Gastrocnemius medialis (tissue), 4 donors: ENCODE measurements at regions not wholly inside any gene's neighbourhood (a gene's known extent, or its start where the extent isn't known, plus 50 kb on each side); places are given as distances from the start of the nearest gene placed in this dataset.

Experiments used
- ATAC-seq, 2 donors: fragments of 150-250 bp; one replicate each; pipeline ENCODE4 v1.9.1; 2016
- DNase-seq, 2 donors: peaks; one replicate each; pipeline ENCODE4 v3.0.0-alpha.2; 2019
- H3K27ac ChIP-seq, 4 donors: fragments of 200-600 bp; sonication (generic); 1 replicate in 1 of 4; 2 replicates in 3 of 4; pipeline ENCODE4 v1.5.1; 2016 to 2018; ENCODE audit warnings: mild to moderate bottlenecking in 2 of 4, moderate library complexity in 1 of 4
- H3K27me3 ChIP-seq, 3 donors: fragments of 200-600 bp; sonication (generic) in 2 of 3; 1 replicate in 1 of 3; 2 replicates in 2 of 3; pipeline versions ENCODE4 v1.5.1 to v1.6.0; 2016 to 2019; ENCODE audit warnings: mild to moderate bottlenecking in 1 of 3, moderate library complexity in 1 of 3
- H3K36me3 ChIP-seq, 2 donors: fragments of 200-600 bp; sonication (generic) in 1 of 2; one replicate each; pipeline ENCODE4 v1.5.1; 2017 to 2018
- H3K4me1 ChIP-seq, 2 donors: fragments of 200-600 bp; sonication (generic) in 1 of 2; one replicate each; pipeline ENCODE4 v1.5.1; 2016 to 2017; ENCODE audit warnings: mild to moderate bottlenecking in 2 of 2
- H3K4me3 ChIP-seq, 4 donors: fragments of 200-600 bp; sonication (generic) in 3 of 4; 1 replicate in 1 of 4; 2 replicates in 3 of 4; pipeline ENCODE4 v1.5.1; 2016 to 2019; ENCODE audit warnings: mild to moderate bottlenecking in 2 of 4
- H3K9me3 ChIP-seq, 3 donors: fragments of 200-600 bp; sonication (generic) in 2 of 3; 1 replicate in 1 of 3; 2 replicates in 2 of 3; pipeline ENCODE4 v1.5.1; 2016 to 2019
- POLR2A ChIP-seq, 2 donors: fragments of 450-650 bp; IDR thresholded peaks; one replicate each; pipeline ENCODE4 v1.6.1; 2017; ENCODE audit warnings: antibody characterized with exemption in 2 of 2, mild to moderate bottlenecking in 2 of 2, moderate library complexity in 2 of 2
- in situ Hi-C, 4 donors: fragments of 200-750 bp; cut with MboI; loops; one replicate each; pipeline versions ENCODE4 v1.15.0 to v1.8.0; 2017; ENCODE audit warnings: low sequenced_read_pairs in 4 of 4
- intact Hi-C: fragments of 100-400 bp; cut with DNase I; formaldehyde crosslinking; loops from one replicate; pipeline ENCODE4 v1.15.1; 2023; ENCODE audit warnings: low total_unique reads
- TF ChIP-seq, protein P1 (sequence below), 5 experiments: fragments of 450-650 bp in 3 of 5; fragments of 200-600 bp in 2 of 5; sonication (generic) in 2 of 5; IDR thresholded peaks in 4 of 5; conservative IDR thresholded peaks in 1 of 5; 1 replicate in 4 of 5; 2 replicates in 1 of 5; pipeline ENCODE4 v1.5.1; 2016 to 2019; ENCODE audit warnings: antibody characterized with exemption in 5 of 5, mild to moderate bottlenecking in 3 of 5, moderate library complexity in 3 of 5

DNA sequence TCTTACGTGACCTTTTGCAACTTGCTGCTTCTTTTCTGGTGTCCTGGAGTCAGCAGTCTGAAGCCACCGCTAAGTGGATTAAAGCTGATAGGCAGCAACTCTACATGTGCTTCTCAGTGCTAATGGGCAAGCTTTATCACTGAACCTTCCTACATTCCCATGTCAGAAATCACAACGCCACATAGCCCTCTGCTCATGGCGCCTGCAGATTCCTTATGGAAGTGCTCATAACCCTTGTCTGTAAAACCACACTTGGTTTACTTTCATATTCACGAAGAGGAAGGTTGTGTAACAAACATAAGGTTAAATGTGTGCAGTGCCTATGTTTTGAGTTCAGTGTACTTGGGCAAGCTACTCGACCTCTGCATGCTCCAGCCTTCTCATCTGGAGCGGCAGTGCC, 319.8 kb downstream of the FBXO15 start:
- intact Hi-C loops: no loop called here
- Histone ChIP-seq H3K4me3 (no peak overlapping the region), H3K9me3 (no peaks in the 10 kb centered on the region), H3K36me3 (no peaks in the 10 kb centered on the region), H3K4me1 (no peaks in the 10 kb centered on the region), H3K27ac (no peak overlapping the region), H3K27me3 (no peaks in the 10 kb centered on the region)
- DNase-seq (no peak), ATAC-seq (no peak)
- in situ Hi-C loops: loop anchor here in 1 of 4 donors (25.0 kb wide), 1 partner anchor 1066 kb away; no protein-coding TSS in a partner anchor
- TF ChIP-seq, protein P1, sequence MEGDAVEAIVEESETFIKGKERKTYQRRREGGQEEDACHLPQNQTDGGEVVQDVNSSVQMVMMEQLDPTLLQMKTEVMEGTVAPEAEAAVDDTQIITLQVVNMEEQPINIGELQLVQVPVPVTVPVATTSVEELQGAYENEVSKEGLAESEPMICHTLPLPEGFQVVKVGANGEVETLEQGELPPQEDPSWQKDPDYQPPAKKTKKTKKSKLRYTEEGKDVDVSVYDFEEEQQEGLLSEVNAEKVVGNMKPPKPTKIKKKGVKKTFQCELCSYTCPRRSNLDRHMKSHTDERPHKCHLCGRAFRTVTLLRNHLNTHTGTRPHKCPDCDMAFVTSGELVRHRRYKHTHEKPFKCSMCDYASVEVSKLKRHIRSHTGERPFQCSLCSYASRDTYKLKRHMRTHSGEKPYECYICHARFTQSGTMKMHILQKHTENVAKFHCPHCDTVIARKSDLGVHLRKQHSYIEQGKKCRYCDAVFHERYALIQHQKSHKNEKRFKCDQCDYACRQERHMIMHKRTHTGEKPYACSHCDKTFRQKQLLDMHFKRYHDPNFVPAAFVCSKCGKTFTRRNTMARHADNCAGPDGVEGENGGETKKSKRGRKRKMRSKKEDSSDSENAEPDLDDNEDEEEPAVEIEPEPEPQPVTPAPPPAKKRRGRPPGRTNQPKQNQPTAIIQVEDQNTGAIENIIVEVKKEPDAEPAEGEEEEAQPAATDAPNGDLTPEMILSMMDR (IDR thresholded peaks at IDR 0.05 in 4 of 5, conservative IDR thresholded peaks at IDR 0.05 in 1 of 5): no peak
- TF ChIP-seq POLR2A (IDR thresholded peaks at IDR 0.05): no peak

DNA sequence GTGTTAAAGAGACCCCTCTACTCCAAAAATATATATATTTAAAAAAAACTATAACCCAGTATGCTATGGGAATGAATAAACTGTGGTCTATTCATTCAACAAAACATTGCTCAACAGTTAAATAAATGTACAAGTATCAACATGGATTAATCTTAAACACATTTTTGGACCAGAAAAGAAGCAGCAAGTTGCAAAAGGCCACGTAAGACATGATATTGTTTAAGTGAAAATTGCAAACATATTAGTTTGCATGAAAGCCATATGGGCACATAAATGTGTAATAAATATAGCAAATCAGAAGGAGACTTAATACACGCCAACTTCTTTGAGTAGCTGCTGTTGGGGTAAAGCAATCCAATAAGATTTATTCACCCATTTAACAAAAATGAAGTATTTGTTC, 321.5 kb downstream of the FBXO15 start:
- H3K9me3 ChIP-seq: no peaks in the 10 kb centered on the region
- H3K4me3 ChIP-seq: no peak overlapping the region
- DNase-seq: no peak
- H3K27ac ChIP-seq: no peak overlapping the region
- no peaks in the 10 kb centered on the region for H3K27me3 ChIP-seq
- H3K36me3 ChIP-seq: no peaks in the 10 kb centered on the region
- no peak for ATAC-seq
- H3K4me1 ChIP-seq: no peaks in the 10 kb centered on the region
- in situ Hi-C loops (loop anchor here in 1 of 4 donors (25.0 kb wide), 1 partner anchor 1064 kb away; no protein-coding TSS in a partner anchor), intact Hi-C loops (no loop called here)
- TF ChIP-seq POLR2A (IDR thresholded peaks at IDR 0.05): no peak
- TF ChIP-seq, protein P1 (IDR thresholded peaks at IDR 0.05 in 4 of 5, conservative IDR thresholded peaks at IDR 0.05 in 1 of 5): no peak

DNA sequence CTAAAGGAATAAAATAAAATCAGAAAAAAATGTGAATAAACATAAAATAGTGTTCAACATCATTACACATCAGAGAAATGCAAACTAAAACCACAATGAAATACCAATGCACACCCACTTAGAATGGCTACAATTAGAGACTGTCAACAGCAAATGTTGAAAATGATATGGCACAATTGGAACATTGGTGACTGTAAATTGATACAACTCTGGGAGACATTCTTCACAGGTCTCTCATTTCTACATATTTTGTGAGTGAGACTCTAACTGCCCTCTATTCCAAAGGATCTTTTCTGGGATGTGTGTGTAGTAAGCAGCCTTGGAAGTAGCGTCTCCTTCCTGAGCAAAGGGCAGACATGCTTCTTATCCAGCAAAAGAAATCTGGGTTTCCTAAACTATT, 323.0 kb downstream of the FBXO15 start:
- ATAC-seq (no peak), DNase-seq (no peak)
- TF ChIP-seq POLR2A (IDR thresholded peaks at IDR 0.05): no peak
- TF ChIP-seq, protein P1 (IDR thresholded peaks at IDR 0.05 in 4 of 5, conservative IDR thresholded peaks at IDR 0.05 in 1 of 5): no peak
- Histone ChIP-seq H3K4me1 (no peaks in the 10 kb centered on the region), H3K36me3 (no peaks in the 10 kb centered on the region), H3K4me3 (no peak overlapping the region), H3K9me3 (no peaks in the 10 kb centered on the region), H3K27me3 (no peaks in the 10 kb centered on the region), H3K27ac (no peak overlapping the region)
- intact Hi-C loops: no loop called here
- in situ Hi-C loops: loop anchor here in 1 of 4 donors (25.0 kb wide), 1 partner anchor 1062 kb away; no protein-coding TSS in a partner anchor

DNA sequence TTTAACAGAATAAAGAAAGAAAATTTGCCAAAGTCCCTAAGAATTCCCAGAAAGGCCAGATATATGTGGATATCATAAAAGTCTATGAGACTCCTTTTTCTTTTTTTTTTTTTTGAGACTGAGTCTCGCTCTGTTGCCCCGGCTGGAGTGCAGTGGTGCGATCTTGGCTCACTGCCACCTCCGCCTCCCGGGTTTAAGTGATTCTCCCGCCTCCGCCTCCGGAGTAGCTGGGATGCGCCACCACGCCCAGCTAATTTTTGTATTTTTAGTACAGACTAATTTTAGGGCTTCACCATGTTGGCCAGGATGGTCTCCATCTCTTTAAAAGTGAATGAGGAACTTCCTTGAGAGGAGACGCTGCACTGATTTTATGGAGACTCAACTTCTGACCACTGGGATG, 335.2 kb downstream of the FBXO15 start:
- Histone ChIP-seq H3K36me3 (no peaks in the 10 kb centered on the region), H3K9me3 (no peaks in the 10 kb centered on the region), H3K4me1 (no peaks in the 10 kb centered on the region), H3K4me3 (no peak overlapping the region), H3K27ac (no peak overlapping the region), H3K27me3 (no peaks in the 10 kb centered on the region)
- in situ Hi-C loops: no loop called here
- no peak for TF ChIP-seq POLR2A (IDR thresholded peaks at IDR 0.05)
- TF ChIP-seq, protein P1 (IDR thresholded peaks at IDR 0.05 in 4 of 5, conservative IDR thresholded peaks at IDR 0.05 in 1 of 5): no peak
- no peak for ATAC-seq
- intact Hi-C loops: no loop called here
- no peak for DNase-seq

DNA sequence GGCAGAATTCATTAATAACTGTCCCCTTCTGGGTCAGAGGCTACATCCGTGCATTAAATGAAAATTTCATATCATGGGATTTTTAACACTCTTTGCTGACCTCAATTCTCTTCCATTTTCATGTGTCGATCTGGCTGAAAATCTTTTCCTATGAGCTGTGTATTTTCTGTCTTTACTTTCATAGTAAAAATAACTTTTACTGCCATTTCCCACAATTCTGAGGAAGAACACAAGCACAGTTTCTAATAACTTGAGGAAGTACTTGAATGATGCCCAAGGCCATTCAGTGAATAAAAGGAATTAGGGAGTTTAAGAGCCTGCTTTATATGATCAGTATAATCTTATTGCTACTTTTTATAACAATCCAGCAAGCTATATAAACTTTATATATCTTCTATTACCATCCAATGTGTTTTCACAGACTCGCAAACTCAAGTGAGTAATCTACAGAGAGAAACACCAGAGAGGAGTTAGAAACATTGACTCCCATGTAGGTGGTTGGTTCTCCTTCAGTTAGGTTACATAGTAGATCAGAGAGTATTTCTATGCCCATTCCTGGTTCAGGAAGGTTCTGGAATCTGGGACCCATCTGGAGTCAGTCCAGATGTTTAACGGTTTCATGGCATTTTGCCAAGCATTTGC, 340.0 kb downstream of the FBXO15 start:
- TF ChIP-seq, protein P1 (IDR thresholded peaks at IDR 0.05 in 4 of 5, conservative IDR thresholded peaks at IDR 0.05 in 1 of 5): no peak
- TF ChIP-seq POLR2A (IDR thresholded peaks at IDR 0.05): no peak
- in situ Hi-C loops (no loop called here), intact Hi-C loops (no loop called here)
- Histone ChIP-seq H3K4me3 (no peak overlapping the region), H3K9me3 (no peaks in the 10 kb centered on the region), H3K36me3 (no peaks in the 10 kb centered on the region), H3K27me3 (no peaks in the 10 kb centered on the region), H3K27ac (no peak overlapping the region), H3K4me1 (no peaks in the 10 kb centered on the region)
- DNase-seq (no peak), ATAC-seq (no peak)
